DMS79 (cell line): ENCODE measurements at regions not wholly inside any gene's neighbourhood (a gene's known extent, or its start where the extent isn't known, plus 50 kb on each side); places are given as distances from the start of the nearest gene placed in this dataset.
"Not testable (repeated sequence)": the region's sequence is repeated elsewhere in the genome, so short reads cannot be mapped to it uniquely, and the experiment has no call there.

Experiments
- DNase-seq: peaks from one replicate; lab custom pipeline; 2025; lab: John Stamatoyannopoulos, UW

- DNase-seq: not testable (repeated sequence)
These were observed 127.1 kb downstream of the NXPE2 start for GRCh38 chr11:114805431-114805830.

GRCh38 chr11:114811971-114812370, 133.6 kb downstream of the NXPE2 start:
- no peak for DNase-seq

DNA sequence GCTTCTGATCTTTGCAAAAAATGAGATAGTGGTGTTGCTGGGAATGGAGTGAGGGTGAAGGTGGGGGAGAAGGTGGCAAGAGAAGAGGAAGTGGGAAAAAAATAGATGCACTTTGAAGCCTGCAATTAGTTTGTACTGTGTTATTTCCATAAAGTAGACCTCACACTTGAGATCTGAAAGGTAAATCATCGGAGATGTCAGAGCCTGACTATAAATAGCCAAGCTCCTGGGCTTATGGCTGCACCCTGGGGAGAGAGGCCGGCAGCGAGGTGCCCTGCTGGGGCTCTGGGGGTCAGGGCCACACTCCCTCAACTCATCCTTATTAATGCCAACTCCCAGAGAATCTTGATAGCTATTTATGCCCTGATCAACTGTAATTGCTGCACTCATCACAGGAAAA, 134.4 kb downstream of the NXPE2 start:
- DNase-seq: no peak

- no peak for DNase-seq
These were observed 134.9 kb downstream of the NXPE2 start for GRCh38 chr11:114813189-114813718.

DNA sequence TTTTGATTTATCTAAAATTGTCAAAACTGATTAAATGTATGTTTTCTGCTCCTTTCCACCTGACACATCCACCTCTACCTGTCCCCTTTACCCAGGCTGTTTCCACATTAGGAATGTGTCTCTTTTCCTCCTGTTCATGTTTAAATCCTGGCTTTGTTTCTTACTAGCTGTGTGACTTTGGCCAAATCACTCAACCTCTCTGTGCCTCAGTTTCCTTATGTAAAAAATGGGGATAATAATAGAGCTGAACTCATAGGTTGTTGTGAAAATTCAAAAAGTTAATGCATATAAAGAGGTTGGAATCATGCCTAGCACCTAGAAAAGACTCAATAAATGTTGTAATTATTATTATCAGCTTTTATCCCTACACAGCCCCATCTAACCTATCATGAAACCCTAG, 136.8 kb downstream of the NXPE2 start:
- no peak for DNase-seq

- DNase-seq: no peak
These were observed 137.4 kb downstream of the NXPE2 start for GRCh38 chr11:114815761-114816160.

- no peak for DNase-seq
These were observed 138.5 kb downstream of the NXPE2 start for GRCh38 chr11:114816791-114817190.

DNA sequence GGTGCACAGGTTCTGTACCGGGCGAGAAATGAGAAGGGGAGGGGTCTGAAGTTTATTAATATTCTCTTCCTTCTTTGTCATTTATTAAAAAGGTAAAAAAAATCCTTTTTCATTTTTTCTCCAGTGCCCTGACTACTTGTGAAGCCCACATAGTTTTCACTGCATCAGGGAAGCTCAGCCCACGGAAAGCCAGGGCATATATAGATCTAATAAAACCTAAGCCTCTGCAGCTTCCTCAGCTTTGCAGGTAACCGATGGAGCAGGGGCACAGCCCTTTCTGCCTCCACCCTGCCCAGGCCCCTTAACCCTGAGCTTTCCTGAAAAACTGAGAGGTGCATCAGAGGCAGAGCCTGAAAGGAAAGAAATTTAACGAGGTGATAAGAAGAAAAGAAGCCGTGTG, 140.1 kb downstream of the NXPE2 start:
- no peak for DNase-seq

DNA sequence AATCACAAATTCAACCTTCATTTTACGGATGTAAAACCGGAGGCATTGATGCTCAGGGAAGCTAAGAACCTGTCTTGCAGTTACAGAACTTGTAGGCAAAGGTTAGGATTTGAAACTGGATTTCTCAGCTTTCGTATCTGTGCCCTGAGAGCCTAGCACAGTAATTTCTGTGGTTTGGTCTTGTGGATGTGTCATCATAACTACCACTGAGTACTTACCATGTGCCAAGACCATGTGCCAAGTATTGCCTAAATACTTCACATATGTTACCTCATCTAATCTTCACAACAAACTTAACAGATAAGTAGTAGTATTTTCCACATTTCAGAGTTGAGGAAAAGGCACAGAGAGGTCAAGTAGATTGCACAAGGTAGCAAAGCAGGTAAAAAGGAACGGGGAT, 140.7 kb downstream of the NXPE2 start:
- DNase-seq: no peak

GRCh38 chr11:114820621-114821020, 142.3 kb downstream of the NXPE2 start:
- no peak for DNase-seq

GRCh38 chr11:114821621-114822412, 143.5 kb downstream of the NXPE2 start:
- DNase-seq: no peak

DNA sequence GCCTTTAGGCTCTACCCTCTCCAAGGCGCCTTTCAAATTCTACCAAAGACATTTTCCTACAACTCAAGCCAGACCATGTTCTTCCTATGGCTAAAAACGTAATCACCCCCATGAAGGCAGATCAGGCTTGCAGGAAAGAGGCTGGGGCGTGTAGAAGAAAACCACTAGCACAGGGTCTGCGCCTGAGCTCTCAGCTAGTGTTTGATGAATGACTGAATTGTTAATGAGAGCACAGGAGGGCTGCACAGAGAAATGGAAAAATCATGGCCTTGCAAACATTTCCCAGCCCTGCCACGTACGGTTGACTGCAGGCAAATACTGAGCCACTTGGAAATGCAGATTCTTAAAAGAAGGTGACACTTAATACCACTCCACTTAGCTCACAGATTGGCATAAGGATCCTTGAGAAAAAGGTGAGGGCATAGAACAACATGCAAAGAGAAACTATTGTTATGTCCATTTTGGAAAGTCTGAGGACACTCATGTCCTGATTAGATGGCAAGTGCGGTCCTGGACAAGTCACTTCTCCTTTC, 148.6 kb downstream of the NXPE2 start:
- DNase-seq: peak; percentile 94

- no peak for DNase-seq
These were observed 149.4 kb downstream of the NXPE2 start for GRCh38 chr11:114827736-114828135.

DNA sequence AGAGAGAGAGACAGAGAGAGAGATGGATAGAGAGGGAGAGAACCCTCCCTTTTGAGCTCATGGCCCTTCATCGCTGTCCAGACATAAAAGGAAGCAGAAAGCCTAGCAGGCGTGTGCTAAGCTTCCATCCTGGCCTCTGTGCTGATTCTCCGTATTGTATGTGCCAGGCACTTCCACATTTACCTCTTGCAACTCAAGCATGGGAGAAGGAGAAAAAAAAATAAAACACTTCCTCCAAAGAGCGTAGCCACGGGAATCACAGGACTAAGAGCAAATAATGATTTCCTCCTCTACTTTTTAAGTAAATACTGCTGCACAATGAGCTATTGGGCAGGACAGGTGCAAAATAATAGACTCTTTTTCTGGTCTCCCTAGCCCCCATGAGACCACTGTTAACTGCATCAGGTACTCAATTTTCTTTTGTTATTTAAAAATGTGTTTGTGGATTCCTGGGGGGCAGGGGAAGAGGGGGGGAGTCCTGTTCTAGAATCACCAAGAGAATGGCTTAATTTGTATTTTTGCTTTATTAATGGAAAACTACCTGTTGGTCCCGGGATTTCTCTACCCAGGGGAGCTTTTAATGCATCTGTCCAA, 154.3 kb downstream of the NXPE2 start:
- DNase-seq: peak; percentile 84

DNA sequence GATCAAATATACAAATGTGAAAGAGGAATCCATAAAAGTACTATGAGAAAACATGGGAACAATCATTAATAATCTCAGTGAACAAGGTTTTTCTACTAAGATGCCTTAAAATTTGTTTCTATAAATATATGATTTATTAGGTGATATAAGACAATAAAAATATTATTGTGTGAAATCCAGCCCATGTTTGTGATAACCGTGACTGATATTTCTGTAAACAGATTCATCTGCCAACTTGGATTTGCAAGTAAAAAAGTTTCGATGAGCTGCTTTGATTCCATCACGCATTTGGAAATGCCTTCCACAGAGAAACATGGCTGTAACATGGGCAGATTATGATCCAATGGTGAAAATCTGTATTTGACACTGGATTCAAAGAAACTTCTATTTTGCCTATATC, 157.8 kb downstream of the NXPE2 start:
- no peak for DNase-seq

GRCh38 chr11:114844896-114845295, 166.6 kb downstream of the NXPE2 start:
- DNase-seq: no peak

DNA sequence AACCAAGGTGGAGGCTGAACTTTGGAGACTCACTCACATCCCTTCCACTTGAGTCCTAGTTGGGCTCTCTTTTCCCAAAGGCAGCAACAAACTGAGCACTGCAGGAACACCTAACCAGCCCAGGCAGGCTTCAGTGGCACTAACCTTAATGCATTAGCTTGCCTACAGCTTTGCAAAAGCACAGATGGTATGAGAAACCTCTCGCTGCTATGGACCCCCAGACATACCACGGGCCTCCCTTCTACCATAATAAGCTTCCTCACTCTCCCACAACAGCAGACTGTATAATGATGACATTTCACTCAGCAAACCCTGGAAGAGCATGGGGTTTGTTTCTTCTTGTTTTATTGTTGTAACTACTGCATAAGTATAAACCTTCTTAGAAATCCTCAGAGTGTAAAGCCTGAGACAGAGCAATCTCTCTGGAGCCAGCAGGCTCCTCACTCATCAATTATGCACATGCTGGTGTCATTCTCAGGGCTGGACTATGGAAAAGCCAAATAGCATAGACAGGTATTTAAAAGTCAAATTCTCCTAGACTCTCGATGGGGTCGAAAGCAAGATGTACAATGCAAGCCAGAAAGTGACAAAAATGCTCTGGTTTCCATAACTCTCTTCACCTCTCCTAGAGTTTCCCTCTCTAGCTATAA, 167.6 kb downstream of the NXPE2 start:
- DNase-seq: no peak

DNA sequence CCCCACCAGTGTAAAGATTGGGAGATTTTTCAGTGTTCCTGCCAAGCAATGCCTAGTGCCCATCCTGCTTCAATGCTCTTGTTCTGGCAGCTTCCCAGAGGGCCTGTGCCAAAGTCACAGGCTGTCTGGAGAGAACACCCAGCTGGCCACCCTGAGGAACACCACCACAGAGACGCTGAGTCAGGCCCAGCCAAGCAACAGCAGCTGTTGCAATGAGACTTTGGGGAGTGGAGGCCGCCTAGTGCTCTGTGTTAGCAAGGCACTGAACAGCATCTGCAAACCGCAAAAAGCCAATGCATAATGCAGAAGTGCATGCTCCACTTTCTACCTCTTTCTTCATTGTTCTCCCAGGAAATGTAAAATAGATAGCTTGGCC, 168.1 kb downstream of the NXPE2 start:
- peak; percentile 81 for DNase-seq

DNA sequence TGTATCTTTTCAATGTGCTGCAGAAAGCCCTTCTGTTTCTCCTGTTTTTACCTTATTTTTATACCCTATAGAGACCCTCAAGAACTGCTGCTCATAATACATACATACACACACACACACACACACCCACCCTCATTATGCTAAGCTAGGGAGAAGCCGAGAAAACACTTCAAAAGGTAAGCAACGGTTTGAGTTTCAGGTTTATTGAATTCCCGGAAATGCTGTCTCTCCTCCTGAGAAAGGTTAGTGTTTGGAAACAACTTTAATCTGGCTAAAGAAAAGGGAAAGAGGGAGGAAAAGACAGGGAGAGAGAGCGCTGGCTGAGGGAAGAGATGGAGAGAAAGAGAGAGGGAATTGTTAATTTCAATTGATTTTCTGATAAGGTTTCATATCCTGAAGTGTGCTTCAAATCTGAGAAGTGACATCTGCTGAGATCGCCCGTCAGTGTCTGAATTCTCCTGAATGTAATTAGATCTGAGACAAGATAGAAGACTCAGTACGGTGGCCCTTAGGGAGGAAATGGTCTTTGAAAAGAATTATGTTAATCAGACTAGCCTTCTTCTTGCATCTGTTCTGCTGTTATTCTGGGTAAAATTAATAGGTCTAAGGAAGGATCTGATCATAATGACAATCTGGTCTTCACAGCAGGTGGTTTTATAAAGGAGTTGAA, 169.1 kb downstream of the NXPE2 start:
- DNase-seq: peak; percentile 38

- DNase-seq: peak; percentile 36
These were observed 169.7 kb downstream of the NXPE2 start for GRCh38 chr11:114848027-114848426.

- DNase-seq: no peak
These were observed 179.0 kb downstream of the NXPE2 start for GRCh38 chr11:114857281-114857680.

- DNase-seq: no peak
These were observed 186.6 kb downstream of the NXPE2 start for GRCh38 chr11:114864896-114865295.
